ENCODE measurements at regions not wholly inside any gene's neighbourhood (a gene's known extent, or its start where the extent isn't known, plus 50 kb on each side); places are given as distances from the start of the nearest gene placed in this dataset.
"Not testable (repeated sequence)": the region's sequence is repeated elsewhere in the genome, so short reads cannot be mapped to it uniquely, and the experiment has no call there.

DNA sequence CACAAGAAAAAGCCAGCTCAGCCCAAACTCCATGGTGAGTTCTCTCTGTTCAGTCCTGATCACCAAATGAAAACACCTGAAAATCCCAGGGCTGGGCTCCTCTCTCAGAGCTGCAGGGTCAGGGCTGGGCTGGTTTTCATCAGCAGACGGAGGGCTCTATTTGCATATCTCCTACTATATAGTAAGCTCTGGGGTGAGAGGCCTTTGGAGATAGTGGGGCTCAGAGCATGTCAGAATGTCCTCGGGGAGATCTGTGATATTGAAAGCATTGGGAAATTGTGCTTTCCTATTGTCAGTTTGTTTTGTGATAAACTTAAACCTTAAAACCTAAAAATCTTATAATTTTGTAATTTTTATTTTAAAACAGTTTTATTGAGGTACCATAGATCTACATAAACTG lies 742.6 kb downstream of the TMEM121 start:
- H3K4me3 ChIP-seq, result no peak overlapping the region
- peaks cover 5% of the 10 kb centered on the region for H3K27me3 ChIP-seq (ENCODE audit: low read depth)
- no peak overlapping the region for H3K27ac ChIP-seq
- TF ChIP-seq, protein P1, sequence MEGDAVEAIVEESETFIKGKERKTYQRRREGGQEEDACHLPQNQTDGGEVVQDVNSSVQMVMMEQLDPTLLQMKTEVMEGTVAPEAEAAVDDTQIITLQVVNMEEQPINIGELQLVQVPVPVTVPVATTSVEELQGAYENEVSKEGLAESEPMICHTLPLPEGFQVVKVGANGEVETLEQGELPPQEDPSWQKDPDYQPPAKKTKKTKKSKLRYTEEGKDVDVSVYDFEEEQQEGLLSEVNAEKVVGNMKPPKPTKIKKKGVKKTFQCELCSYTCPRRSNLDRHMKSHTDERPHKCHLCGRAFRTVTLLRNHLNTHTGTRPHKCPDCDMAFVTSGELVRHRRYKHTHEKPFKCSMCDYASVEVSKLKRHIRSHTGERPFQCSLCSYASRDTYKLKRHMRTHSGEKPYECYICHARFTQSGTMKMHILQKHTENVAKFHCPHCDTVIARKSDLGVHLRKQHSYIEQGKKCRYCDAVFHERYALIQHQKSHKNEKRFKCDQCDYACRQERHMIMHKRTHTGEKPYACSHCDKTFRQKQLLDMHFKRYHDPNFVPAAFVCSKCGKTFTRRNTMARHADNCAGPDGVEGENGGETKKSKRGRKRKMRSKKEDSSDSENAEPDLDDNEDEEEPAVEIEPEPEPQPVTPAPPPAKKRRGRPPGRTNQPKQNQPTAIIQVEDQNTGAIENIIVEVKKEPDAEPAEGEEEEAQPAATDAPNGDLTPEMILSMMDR (IDR thresholded peaks at IDR 0.05), result no peak
- H3K9me3 ChIP-seq, result no peaks in the 10 kb centered on the region
- H3K4me1 ChIP-seq, result no peaks in the 10 kb centered on the region
- no peak for ATAC-seq
- no peaks in the 10 kb centered on the region for H3K36me3 ChIP-seq
- DNase-seq, result no peak
- intact Hi-C loops (cut with DNase I), result no loop called here

DNA sequence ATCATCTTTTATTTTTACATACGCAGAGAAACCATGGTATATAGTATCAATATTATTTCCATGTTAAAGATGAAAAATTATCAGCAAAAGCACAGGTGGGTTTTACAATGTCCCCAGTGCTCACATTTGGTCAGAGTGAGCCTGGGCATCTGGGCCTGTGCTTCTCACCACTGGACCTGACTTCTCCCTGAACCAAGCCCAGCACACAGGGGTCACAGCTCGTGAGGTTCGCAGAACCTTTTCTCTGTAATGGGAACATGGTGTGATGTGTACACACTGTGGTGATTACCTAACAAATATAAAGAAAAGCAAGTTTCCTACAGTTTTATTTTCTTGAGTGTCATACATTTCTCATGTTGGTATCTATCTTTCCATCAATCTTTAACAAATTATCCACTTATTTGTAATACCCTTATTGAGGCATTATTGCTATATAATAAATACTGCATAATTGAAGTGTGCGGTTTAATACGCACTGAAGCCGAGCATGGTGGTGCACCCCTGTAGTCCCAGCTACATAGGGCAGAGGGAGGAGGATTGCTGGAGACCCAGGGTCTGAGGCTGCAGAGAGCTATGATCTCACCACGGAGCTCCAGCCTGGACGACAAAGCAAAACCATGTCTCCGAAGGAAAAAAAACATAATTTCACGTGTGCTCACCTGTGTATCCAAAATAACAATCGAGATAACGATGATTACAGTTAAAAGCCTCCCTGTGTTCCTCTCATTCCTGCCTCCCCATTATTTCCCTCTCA lies 743.2 kb downstream of the TMEM121 start:
- no peaks in the 10 kb centered on the region for H3K36me3 ChIP-seq
- DNase-seq, result no peak
- H3K4me3 ChIP-seq, result no peak overlapping the region
- H3K27me3 ChIP-seq (ENCODE audit: low read depth), result peaks cover 5% of the 10 kb centered on the region
- intact Hi-C loops (cut with DNase I), result no loop called here
- H3K9me3 ChIP-seq, result no peaks in the 10 kb centered on the region
- TF ChIP-seq, protein P1 (IDR thresholded peaks at IDR 0.05), result no peak
- no peak for ATAC-seq
- no peaks in the 10 kb centered on the region for H3K4me1 ChIP-seq
- no peak overlapping the region for H3K27ac ChIP-seq

DNA sequence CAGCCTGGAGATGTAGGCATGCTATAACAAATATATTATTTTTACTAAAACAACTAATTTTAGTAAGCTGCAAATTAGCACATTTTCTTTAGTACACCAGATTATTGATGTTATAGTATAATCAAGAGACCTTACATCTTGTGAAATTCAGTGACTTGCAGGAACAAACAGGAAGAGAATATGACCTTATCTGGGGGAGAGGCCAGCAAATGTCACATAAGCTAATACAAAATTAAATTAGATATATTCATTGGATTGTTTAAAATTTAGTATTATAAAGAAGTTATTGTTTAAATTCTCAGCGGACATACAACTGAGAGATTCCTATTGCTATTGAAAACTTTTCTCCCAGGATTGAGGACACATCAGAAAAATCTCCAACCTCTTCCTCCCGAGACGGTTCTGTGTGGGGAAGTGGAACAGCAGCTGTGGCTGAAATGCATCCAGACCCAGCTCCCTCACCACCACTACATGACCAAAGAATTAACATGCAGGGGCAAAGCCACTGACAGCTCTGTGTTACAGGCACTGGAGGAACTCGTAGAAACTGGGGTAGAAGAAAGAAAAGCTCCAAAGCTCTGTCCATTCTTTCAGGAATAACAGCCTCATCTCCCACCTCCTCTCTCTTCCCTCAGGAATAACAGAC lies 744.2 kb downstream of the TMEM121 start:
- ATAC-seq, result peak in 1 of 2 donors; percentile 73
- H3K4me3 ChIP-seq; H3K4me1 ChIP-seq; H3K36me3 ChIP-seq; DNase-seq; intact Hi-C loops (cut with DNase I); H3K27ac ChIP-seq; H3K9me3 ChIP-seq; H3K27me3 ChIP-seq (ENCODE audit: low read depth): not testable (repeated sequence)

DNA sequence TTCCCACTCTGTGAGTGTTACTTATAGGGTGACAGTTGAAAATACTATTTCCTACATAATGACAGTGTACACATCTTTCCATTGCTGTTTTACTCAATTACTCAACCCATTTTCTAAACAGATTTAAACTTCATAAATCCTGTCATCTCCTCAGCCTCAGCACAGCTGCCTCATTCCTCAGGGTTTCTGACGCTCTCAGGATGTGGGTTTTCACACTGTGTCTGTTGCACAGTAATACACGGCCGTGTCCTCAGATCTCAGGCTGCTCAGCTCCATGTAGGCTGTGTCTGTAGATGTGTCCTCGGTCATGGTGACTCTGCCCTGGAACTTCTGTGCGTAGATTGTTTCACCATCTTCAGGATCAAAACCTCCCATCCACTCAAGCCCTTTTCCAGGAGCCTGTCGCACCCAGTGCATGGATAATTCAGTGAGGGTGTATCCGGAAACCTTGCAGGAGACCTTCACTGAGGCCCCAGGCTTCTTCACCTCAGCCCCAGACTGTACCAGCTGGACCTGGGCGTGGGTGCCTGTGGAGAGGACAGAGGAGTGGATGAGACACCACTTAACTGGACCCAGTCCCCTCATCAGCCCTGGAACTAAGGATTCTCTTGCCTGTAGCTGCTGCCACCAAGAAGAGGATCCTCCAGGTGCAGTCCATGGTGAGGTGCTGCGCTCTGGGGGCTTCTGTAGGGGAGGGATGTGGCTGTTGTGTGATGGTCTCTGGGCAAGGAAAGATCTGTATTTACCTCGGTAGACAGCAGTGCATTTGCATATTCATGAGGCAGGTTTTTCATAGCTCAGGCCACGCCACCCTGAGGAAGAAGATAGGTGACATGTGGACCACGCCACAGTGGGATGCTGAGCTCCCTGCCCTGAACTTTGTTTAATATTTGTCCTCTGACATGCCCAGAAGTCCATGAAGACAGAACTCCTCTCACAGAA lies 750.2 kb downstream of the TMEM121 start:
- Histone ChIP-seq H3K4me3 (no peak overlapping the region), H3K9me3 (no peaks in the 10 kb centered on the region), H3K36me3 (no peaks in the 10 kb centered on the region), H3K27me3 (ENCODE audit: low read depth) (peaks cover 23% of the 10 kb centered on the region), H3K4me1 (no peaks in the 10 kb centered on the region), H3K27ac (no peak overlapping the region)
- ATAC-seq (no peak), DNase-seq (no peak)
- intact Hi-C loops (cut with DNase I), result no loop called here
- TF ChIP-seq, protein P1 (IDR thresholded peaks at IDR 0.05), result no peak

DNA sequence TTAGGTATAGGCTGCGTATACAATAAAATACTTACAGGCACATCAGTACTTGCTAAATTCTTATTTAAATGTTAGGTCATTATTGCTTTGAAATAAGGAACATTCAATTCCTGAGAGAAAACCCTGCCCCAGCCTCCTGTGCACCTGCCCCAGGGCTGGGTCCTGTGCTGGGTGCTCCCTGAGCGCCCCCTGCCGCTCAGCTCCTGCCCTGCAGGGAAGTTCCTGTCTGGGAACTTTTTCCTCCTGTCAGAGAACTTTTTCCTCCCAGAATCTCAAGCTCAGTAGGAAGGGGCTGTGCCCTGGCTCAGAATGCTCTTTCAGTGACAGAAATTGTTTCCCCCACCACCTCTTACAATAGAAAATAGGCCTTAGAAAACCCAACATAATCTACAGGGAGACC lies 751.1 kb downstream of the TMEM121 start:
- Histone ChIP-seq H3K27ac (no peak overlapping the region), H3K27me3 (ENCODE audit: low read depth) (peaks cover 23% of the 10 kb centered on the region), H3K36me3 (no peaks in the 10 kb centered on the region), H3K9me3 (no peaks in the 10 kb centered on the region), H3K4me3 (no peak overlapping the region), H3K4me1 (no peaks in the 10 kb centered on the region)
- DNase-seq (no peak), ATAC-seq (no peak)
- intact Hi-C loops (cut with DNase I), result no loop called here
- TF ChIP-seq, protein P1 (IDR thresholded peaks at IDR 0.05), result peak; percentile 59

Data from lower lobe of right lung (tissue), 2 donors.